HG02852 (cell line): ENCODE measurements at regions not wholly inside any gene's neighbourhood (a gene's known extent, or its start where the extent isn't known, plus 50 kb on each side); places are given as distances from the start of the nearest gene placed in this dataset.
"Not testable (repeated sequence)": the region's sequence is repeated elsewhere in the genome, so short reads cannot be mapped to it uniquely, and the experiment has no call there.

Source experiments
- ATAC-seq: cut with Tn5 transposase; IDR thresholded peaks from one replicate; pipeline ENCODE4 v1.9.1; 2021; ENCODE audit warnings: mild to moderate bottlenecking, moderate library complexity; ENCODE audit not compliant: unreplicated experiment

GRCh38 chr4:9505341-9505740 is 61.1 kb downstream of the DEFB131A start:
- ATAC-seq = not testable (repeated sequence)

- not testable (repeated sequence) for ATAC-seq
Observed at GRCh38 chr4:9506672-9507071, 62.5 kb downstream of the DEFB131A start.

- ATAC-seq = not testable (repeated sequence)
Observed at GRCh38 chr4:9512941-9513340, 68.7 kb downstream of the DEFB131A start.

GRCh38 chr4:9519631-9520030 is 75.4 kb downstream of the DEFB131A start:
- not testable (repeated sequence) for ATAC-seq

DNA sequence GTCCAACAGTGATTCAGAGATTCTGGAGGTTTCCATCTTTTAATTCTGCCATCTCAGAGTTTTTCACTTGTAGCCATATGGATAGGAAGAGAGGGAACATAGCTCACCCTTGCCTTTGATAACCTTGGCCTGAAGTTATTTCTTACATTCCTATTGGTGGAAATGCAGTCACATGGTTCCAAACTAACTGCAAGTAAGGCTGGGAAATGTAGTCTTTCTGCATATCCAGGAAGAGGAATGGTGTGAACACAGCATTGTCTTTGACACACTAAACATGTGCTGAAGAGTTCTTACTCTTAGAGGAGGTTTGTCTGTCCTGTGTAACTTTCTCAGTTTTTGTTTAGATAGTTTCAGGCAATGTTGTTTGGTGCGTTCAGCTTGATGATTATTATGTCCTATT is 78.7 kb downstream of the DEFB131A start:
- ATAC-seq = not testable (repeated sequence)

- ATAC-seq = not testable (repeated sequence)
Observed at GRCh38 chr4:9524406-9524805, 80.2 kb downstream of the DEFB131A start.

GRCh38 chr4:9532134-9532862 is 88.1 kb downstream of the DEFB131A start:
- ATAC-seq = not testable (repeated sequence)

- not testable (repeated sequence) for ATAC-seq
Observed at GRCh38 chr4:9532863-9533192, 88.6 kb downstream of the DEFB131A start.

DNA sequence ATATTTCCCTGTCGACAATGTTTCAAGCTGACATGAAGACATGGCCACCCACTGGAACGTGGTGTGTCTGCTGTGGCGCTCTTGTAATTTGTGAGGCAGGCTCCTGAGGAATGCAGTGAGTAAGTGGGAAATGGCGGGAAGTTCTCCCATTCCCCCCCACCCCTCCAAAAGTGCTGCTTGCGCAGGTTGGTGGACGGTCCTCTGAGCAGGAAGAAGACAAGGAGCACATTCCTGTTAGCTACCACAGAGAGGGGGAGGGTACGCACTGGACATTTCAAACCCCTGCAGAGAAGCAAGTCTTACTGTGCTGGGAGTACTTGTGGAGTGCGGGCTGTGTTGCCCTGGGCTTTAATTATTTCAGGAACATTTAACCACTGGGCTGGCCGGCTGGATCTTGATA is 92.9 kb downstream of the DEFB131A start:
- not testable (repeated sequence) for ATAC-seq

DNA sequence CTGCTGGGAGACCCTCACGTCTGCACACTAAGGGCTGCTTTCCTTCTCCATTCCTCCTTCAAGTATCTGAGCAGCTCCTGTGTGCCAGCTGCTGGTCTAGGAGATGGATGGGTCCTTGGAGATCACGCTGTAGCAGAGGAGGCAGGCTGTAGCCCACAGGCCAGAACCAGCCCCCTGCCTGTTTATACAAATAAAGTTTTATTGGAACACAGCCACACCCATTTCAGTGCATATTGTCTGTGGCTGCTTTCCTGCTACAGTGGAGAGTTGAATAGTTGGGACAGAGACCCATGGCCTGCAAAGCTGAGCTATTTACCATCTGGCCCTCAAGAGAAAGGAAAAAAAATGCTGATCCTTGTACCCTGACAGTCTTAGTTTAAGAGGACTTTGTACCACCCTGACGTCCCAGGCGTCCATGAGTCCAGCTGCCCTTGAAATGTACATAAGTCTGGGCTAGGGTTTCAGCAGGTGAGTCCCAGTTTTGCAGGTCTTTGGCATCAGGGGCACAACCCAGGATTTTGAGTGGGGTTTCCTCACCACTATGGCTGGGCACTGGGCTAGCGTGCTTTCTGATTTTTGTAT is 95.8 kb downstream of the DEFB131A start:
- not testable (repeated sequence) for ATAC-seq

GRCh38 chr4:9541388-9541915 is 97.2 kb downstream of the DEFB131A start:
- not testable (repeated sequence) for ATAC-seq

GRCh38 chr4:9544851-9545250 is 100.6 kb downstream of the DEFB131A start:
- not testable (repeated sequence) for ATAC-seq

DNA sequence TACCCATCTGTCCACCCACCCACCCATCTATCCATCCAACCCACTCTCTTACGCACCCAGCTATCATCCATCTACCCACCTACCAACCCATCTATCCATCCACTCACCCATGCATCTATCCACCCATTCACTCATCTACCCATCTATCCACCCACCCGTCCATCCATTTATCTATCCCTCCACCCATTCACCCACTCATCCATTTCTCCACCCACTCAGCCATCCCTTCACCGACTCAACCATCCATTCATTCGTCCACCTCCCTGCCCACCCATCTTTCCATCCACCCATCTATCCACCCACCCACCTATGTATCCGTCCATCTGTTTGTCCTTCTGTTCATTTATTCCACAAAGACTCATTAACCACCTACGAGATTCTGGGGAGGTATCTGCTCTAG is 103.3 kb downstream of the DEFB131A start:
- not testable (repeated sequence) for ATAC-seq

DNA sequence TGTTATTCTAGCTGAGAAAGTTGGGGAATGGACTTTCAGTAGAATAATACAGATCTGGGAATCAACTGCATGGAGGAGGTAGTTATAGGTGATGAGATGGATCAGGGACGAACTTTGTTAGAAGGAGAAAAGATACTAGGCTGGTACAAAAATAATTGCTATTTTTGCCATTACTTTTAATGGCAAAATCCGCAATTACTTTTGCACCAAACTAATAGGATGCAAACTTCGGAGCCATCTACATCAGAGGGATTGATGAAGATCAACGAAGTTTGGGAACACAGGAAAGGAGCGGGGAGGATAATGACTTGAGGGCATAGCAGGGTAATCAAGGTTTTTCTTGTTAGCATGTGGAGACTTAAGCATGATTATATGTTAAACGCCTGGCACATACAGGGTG is 111.9 kb downstream of the DEFB131A start:
- not testable (repeated sequence) for ATAC-seq

- not testable (repeated sequence) for ATAC-seq
Observed at GRCh38 chr4:9577869-9578268, 133.7 kb downstream of the DEFB131A start.

DNA sequence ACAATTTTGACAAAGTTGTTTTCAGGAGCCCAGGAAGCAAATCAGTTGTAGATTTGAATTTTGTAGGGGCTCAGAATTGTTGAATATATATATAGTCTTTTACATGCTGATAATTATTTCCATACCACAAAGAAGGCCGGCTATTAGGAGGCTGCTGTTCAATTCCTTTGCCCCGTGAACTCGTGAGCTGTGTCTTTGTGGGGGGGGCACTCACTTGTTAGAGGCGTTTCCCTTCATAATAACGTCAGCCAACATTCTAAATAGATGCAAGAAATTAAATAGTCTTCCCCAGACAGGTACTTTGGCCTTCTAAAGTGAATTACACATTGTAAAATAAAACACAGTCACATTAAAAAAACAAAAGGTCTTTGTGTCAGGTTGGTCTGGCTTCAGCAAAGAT is 138.7 kb downstream of the DEFB131A start:
- not testable (repeated sequence) for ATAC-seq

GRCh38 chr4:9592010-9592409 is 147.8 kb downstream of the DEFB131A start:
- ATAC-seq = no peak

DNA sequence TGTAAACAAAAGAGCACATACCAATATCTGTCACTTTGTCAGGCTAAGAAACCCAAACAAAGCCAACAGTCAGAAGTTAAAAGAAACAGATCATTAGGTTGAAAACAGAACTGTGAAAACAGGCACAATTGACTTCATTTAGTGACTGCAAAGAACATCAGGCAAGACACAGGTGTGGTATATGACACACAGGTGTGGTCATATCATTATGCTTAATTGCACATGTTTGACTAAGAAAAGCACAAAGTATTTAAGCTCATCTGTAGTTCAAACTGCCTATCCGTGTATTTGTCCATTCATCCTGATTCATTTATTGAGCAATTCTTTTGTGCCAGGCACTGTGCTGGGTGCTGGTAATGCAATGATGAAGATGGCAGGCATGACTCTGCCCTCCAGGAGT is 150.7 kb downstream of the DEFB131A start:
- no peak for ATAC-seq

DNA sequence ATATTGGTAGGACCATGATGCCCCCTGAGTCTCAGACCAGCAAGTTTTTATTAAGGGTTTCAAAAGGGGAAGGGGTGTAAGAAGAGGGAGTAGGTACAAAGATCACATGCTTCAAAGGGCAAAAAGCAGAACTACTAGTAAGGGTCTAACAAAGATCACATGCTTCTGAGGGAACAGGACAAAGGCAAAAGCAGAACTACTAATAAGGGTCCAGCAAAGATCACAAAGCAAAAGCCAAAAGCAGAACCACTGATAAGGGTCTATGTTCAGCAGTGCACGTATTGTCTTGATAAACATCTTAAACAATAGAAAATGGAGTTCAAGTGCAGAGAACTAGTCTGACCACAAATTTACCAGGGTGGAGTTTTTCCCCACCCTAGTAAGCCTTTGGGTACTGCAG is 151.3 kb downstream of the DEFB131A start:
- ATAC-seq = not testable (repeated sequence)

DNA sequence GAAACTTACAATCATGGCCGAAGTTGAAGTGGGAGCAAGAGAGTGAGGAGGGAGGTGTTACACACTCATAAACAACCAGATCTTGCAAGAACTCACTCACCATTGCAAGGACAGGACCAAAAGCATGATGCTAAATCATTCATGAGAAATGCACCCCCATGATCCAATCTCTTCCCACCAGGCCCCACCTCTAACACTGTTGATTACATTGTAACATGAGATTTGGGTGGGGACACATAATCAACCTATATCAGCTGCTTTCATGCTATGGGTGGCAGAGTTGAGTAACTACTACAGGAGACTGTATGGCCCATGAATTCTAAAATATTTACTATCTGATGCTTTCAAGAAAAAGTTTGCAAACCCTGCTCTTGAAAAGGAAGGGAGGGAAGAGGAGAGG is 155.1 kb downstream of the DEFB131A start:
- ATAC-seq = no peak

DNA sequence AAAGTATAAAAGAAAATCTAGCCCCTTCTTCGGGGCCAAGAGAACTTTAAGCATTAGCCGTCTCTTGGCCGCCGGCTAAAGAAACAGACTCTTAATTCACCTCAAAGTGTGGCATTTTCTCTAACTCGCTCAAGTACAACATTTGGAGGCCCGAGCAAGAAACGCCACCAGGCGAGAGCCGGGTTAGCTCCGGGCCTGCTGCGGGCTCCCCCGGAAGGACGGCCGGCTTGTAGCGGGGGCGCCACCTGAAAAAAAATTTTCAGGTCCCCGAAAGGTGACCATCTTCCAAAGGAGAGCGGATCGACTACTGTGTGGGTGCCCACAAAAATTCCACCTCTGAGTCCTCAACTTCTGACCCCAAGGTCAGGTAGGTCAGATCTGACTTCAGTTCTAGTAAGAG is 156.0 kb downstream of the DEFB131A start:
- no peak for ATAC-seq

- ATAC-seq = no peak
Observed at GRCh38 chr4:9602389-9602914, 158.2 kb downstream of the DEFB131A start.
